D721Med (cell line): ENCODE measurements at regions not wholly inside any gene's neighbourhood (a gene's known extent, or its start where the extent isn't known, plus 50 kb on each side); places are given as distances from the start of the nearest gene placed in this dataset.

Experiments used
- DNase-seq: peaks from one replicate; pipeline ENCODE4 v3.0.0; 2011; ENCODE audit warnings: low spot score; ENCODE audit not compliant: insufficient read length
- FAIRE-seq: peaks from 2 replicates; lab custom pipeline; 2011; peaks lifted over from hg19 to GRCh38; lab: Jason Lieb, UNC
- TF ChIP-seq, protein P1 (sequence below): IDR thresholded peaks from 2 replicates; pipeline ENCODE4 v1.5.1; 2012; ENCODE audit warnings: mild to moderate bottlenecking, control low read depth; ENCODE audit not compliant: insufficient read depth; ENCODE audit errors: missing control alignments

DNA sequence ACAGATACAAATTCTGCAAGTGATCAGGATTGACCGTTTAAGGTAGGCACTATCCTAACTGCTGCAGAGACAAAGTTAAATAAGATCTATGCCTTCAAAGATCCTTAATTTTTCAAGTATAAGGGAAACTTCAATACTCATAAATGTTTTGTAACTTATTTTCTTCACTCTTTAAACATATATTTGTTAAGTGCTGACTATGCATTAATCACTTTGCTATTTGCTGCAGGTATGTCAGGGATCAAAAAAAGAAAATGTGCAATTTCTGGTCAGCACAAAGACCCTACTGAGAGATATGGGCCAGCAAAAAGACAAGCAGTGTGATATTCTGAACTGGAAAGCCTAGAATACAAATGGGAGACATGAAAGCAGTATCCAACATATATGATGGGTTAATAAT lies 756.1 kb upstream of the PCDH9 start:
- FAIRE-seq = no peak
- TF ChIP-seq, protein P1, sequence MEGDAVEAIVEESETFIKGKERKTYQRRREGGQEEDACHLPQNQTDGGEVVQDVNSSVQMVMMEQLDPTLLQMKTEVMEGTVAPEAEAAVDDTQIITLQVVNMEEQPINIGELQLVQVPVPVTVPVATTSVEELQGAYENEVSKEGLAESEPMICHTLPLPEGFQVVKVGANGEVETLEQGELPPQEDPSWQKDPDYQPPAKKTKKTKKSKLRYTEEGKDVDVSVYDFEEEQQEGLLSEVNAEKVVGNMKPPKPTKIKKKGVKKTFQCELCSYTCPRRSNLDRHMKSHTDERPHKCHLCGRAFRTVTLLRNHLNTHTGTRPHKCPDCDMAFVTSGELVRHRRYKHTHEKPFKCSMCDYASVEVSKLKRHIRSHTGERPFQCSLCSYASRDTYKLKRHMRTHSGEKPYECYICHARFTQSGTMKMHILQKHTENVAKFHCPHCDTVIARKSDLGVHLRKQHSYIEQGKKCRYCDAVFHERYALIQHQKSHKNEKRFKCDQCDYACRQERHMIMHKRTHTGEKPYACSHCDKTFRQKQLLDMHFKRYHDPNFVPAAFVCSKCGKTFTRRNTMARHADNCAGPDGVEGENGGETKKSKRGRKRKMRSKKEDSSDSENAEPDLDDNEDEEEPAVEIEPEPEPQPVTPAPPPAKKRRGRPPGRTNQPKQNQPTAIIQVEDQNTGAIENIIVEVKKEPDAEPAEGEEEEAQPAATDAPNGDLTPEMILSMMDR = no peak
- no peak for DNase-seq

DNA sequence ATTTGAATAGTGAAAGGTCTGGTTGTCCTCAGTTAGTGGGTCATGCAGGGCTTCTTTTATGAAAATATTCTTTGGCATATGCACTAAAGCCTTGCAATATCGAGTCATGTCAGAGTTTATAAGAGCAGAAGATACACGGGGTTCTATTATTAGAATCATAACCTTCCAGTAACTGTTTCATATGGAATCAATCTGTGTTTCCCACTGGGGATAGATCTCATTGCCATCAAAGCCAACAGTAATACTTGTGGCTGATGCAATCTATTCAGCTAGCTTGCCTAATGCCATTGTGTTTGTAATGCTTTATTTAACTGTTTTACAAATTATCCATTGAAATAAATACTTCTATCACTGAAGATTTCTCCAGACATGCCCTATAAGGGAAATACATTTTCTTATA lies 746.9 kb upstream of the PCDH9 start:
- no peak for FAIRE-seq
- TF ChIP-seq, protein P1 = no peak
- no peak for DNase-seq

DNA sequence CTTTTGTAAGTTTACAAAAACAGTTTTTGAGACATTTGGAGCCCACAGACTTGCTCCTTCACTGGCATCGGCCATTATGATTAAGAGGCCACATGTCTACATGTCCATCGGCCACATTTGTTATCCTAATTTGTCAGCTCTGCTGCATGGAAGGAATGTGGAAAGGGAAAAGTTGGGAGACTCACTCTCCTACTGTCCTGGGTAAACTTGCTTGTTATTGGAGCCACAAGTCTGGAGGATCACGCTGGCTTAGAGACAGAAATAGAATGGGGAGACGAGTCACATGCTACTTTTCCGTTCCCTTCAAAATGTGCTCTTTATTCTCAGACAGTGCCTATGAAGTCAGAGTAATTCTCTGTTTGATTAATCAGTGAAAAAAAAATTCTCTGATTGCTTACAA lies 741.2 kb upstream of the PCDH9 start:
- FAIRE-seq (no peak), DNase-seq (no peak)
- TF ChIP-seq, protein P1 = no peak

DNA sequence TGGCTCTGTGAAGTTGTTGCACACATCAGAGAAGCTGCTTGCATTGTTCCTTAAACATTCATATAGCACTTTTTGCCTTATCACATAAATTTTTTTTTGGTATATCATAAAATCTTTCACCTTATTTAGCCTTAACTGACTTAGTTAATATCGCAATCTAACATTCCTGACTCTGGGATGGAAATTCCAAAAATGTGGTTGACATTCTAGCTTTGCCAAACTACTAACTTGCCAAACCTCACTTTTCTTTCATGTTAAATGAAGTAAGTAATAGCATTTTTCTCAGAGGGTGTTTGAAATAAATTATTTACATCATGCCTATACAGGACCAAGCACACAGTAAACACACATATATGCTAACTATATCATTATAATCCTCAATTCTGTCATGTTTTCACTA lies 736.9 kb upstream of the PCDH9 start:
- DNase-seq (no peak), FAIRE-seq (no peak)
- TF ChIP-seq, protein P1 = no peak

DNA sequence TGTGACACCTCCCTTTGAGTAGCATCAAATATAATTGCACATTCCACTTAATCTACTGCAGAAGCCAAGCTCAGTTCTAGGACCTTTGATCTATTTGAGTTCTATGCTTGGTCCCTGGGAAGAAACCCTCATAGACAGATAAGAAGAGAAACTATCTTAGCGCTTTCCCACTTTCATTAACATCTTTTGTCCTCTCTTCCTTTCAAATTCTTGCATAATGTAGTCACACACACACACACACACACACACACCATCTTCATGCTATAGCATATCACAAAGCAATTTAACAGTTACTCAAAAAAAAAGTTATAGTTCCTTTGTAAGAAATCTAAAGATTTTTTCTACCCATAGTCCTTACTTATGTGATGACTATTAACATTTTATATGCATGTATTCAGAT lies 735.9 kb upstream of the PCDH9 start:
- TF ChIP-seq, protein P1 = no peak
- FAIRE-seq (no peak), DNase-seq (no peak)

DNA sequence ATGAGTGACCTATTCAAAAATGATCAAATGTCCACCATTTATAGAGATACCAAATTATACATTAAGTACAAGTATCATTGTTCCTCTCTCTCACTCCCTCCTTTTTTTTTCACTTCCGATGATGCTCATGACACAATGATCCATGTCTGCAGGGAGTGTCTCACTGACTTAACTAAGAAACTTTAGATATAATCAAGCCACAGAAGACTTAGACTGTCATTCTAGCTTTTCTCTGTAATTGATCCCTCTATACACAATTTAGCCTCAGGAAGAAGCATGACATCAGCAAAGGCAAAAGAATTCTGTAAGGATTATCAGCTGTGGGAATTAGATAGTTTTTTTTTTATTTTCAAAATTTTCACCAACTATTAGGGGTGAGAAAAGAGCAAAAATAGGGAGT lies 734.9 kb upstream of the PCDH9 start:
- DNase-seq (no peak), FAIRE-seq (no peak)
- TF ChIP-seq, protein P1 = no peak

DNA sequence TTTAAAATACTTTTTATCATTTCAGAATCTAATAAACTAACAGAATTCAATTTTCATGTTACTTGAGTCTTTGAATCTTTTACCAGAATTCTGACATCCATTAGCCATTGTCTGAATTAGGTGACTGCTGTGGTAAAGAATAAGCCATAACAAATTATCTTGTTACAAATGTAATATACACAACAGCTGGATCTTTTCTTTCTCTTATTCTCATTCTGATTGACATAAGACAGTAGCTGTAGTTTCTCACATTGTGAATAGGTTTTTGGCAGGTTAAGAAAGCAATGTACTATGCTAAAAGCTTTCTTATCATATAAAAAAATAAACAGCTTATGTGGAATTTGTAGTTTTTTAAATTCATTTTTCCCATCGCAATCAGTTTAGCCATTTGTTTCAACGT lies 734.0 kb upstream of the PCDH9 start:
- no peak for DNase-seq
- FAIRE-seq = no peak

More for the DNA sequence above, 734.0 kb upstream of the PCDH9 start:
- TF ChIP-seq, protein P1 = no peak
